ENCODE measurements at regions not wholly inside any gene's neighbourhood (a gene's known extent, or its start where the extent isn't known, plus 50 kb on each side); places are given as distances from the start of the nearest gene placed in this dataset.

- no peak for DNase-seq (ENCODE audit: low read depth)
- no peak overlapping the region for H3K4me3 ChIP-seq (ENCODE audit: low read depth, low read length)
- TF ChIP-seq, protein P1, sequence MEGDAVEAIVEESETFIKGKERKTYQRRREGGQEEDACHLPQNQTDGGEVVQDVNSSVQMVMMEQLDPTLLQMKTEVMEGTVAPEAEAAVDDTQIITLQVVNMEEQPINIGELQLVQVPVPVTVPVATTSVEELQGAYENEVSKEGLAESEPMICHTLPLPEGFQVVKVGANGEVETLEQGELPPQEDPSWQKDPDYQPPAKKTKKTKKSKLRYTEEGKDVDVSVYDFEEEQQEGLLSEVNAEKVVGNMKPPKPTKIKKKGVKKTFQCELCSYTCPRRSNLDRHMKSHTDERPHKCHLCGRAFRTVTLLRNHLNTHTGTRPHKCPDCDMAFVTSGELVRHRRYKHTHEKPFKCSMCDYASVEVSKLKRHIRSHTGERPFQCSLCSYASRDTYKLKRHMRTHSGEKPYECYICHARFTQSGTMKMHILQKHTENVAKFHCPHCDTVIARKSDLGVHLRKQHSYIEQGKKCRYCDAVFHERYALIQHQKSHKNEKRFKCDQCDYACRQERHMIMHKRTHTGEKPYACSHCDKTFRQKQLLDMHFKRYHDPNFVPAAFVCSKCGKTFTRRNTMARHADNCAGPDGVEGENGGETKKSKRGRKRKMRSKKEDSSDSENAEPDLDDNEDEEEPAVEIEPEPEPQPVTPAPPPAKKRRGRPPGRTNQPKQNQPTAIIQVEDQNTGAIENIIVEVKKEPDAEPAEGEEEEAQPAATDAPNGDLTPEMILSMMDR (IDR thresholded peaks at IDR 0.05; ENCODE audit: low read depth, low read length, missing control alignments) = no peak
Measured at GRCh38 chr5:32504329-32504988, 59.9 kb upstream of the ZFR start.

DNA sequence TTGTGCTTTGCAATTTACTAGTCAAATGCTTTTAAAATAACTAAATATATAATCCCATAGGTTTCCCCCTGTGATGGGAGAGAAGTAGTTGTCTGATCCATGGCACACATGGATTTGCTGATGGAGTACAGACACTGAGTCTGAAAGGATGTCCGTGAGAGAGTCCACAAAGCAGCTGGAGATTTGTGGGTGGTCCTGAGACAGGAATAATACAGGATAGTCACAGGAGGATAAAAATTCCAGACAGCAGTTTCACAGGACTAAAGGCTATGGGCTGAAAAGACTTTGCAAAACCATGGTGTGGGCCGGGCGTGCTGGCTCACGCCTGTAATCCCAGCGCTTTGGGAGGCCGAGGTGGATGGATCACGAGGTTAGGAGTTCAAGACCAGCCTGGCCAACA is 58.7 kb upstream of the ZFR start:
- no peak for DNase-seq (ENCODE audit: low read depth)
- H3K4me3 ChIP-seq (ENCODE audit: low read depth, low read length) = no peak overlapping the region
- TF ChIP-seq, protein P1 (IDR thresholded peaks at IDR 0.05; ENCODE audit: low read depth, low read length, missing control alignments) = no peak

DNA sequence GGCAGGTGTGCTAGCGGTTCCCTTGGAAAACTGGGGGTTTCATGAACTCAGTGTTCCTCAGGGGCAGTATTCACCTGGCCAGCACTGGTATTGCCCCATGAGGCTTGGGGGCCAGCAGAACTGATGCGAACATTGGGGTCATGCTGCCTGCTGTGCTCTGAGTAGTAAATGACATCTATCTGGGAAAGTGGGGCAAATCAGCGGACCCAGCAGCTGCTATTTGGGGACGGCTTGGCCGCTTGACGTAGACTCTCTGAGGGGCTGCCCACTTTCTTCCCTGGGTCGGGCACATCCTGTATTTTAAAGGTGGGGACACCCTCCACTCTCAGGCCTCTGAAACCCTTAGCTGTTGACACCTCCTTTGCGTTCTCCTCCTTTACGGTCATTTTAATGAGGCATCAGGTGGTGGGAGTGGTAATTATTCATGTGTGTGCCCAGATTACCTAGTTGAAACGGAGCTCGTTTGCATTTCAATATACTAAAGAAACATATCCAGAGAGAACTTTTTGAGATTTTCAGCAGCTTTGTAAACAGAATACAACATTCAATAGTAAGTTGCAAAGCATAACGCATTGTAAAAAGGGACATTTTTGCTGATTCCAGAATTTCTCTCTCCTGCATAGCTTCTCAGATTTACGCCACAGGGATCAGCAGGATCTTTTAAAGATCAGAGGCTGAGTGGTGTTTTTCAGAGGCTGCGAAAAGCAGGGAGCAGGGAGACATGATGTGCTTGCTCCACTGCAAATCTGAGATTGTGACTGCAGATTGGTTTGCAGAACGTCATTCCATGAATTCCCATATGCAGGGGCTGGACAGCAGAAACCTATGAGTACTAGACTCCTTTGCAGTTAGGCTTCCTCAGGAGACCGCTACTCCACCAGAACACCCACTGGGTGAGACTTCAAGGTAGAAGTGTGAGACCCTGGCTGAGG is 56.8 kb upstream of the ZFR start:
- no peak overlapping the region for H3K4me3 ChIP-seq (ENCODE audit: low read depth, low read length)
- no peak for DNase-seq (ENCODE audit: low read depth)
- TF ChIP-seq, protein P1 (IDR thresholded peaks at IDR 0.05; ENCODE audit: low read depth, low read length, missing control alignments) = no peak

DNA sequence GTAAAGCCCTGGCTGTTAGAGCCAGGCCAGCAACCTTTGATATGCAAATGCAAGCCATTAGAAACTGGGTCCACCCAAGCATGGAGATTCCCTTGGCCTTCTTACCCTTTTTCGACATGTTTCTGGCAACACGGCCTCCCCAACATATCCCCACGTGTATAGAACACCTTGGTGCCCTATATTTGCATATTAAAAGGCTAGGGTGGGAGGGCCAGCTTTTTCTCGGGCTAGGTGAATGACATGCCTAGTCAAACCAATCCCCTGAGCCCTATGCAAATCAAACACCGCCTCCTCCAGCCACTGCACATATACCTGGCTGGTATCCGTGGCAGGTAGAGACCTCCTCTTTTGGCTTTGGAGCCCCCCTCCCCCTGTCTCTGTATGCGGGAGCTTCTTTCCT is 55.6 kb upstream of the ZFR start:
- no peak for DNase-seq (ENCODE audit: low read depth)
- TF ChIP-seq, protein P1 (IDR thresholded peaks at IDR 0.05; ENCODE audit: low read depth, low read length, missing control alignments) = no peak
- H3K4me3 ChIP-seq (ENCODE audit: low read depth, low read length) = no peak overlapping the region

GRCh38 chr5:32499261-32499660 is 54.7 kb upstream of the ZFR start:
- TF ChIP-seq, protein P1 (IDR thresholded peaks at IDR 0.05; ENCODE audit: low read depth, low read length, missing control alignments) = no peak
- H3K4me3 ChIP-seq (ENCODE audit: low read depth, low read length) = no peak overlapping the region
- DNase-seq (ENCODE audit: low read depth) = no peak

- DNase-seq (ENCODE audit: low read depth) = no peak
- TF ChIP-seq, protein P1 (IDR thresholded peaks at IDR 0.05; ENCODE audit: low read depth, low read length, missing control alignments) = no peak
- no peak overlapping the region for H3K4me3 ChIP-seq (ENCODE audit: low read depth, low read length)
Measured at GRCh38 chr5:32498484-32498883, 53.9 kb upstream of the ZFR start.

All from GM12864 (cell line).